Peyer's patch (tissue), 4 donors: ENCODE measurements at regions not wholly inside any gene's neighbourhood (a gene's known extent, or its start where the extent isn't known, plus 50 kb on each side); places are given as distances from the start of the nearest gene placed in this dataset.

Experiments used
- DNase-seq, 3 donors: peaks; one replicate each; pipeline ENCODE4 v3.0.0-alpha.2; 2017 to 2019
- H3K27ac ChIP-seq, 4 donors: fragments of 200-600 bp; sonication (generic); one replicate each; pipeline ENCODE4 v1.5.1; 2016 to 2019
- H3K27me3 ChIP-seq, 2 donors: fragments of 200-600 bp; sonication (generic); one replicate each; pipeline ENCODE4 v1.5.1; 2019
- H3K36me3 ChIP-seq, 3 donors: fragments of 200-600 bp; sonication (generic); one replicate each; pipeline ENCODE4 v1.5.1; 2016 to 2019
- H3K4me1 ChIP-seq, 4 donors: fragments of 200-600 bp; sonication (generic); one replicate each; pipeline ENCODE4 v1.5.1; 2016 to 2019
- H3K4me3 ChIP-seq, 4 donors: fragments of 200-600 bp; sonication (generic); 1 replicate in 3 of 4; 2 replicates in 1 of 4; pipeline ENCODE4 v1.5.1; 2016 to 2019; ENCODE audit warnings: mild to moderate bottlenecking in 1 of 4
- H3K9me3 ChIP-seq, 4 donors: fragments of 200-600 bp; sonication (generic); one replicate each; pipeline ENCODE4 v1.5.1; 2016 to 2019; ENCODE audit warnings: mild to moderate bottlenecking in 1 of 4
- CTCF ChIP-seq, 6 experiments: fragments of 450-650 bp in 4 of 6; fragments of 200-600 bp in 2 of 6; sonication (generic) in 1 of 6; IDR thresholded peaks; one replicate each; pipeline ENCODE4 v1.5.1; 2017 to 2019; ENCODE audit warnings: antibody characterized with exemption in 6 of 6, mild to moderate bottlenecking in 3 of 6, moderate library complexity in 1 of 6
- POLR2A ChIP-seq, 2 donors: fragments of 450-650 bp; IDR thresholded peaks; one replicate each; pipeline ENCODE4 v1.5.1; 2017; ENCODE audit warnings: antibody characterized with exemption in 2 of 2, mild to moderate bottlenecking in 2 of 2, moderate library complexity in 2 of 2

- TF ChIP-seq CTCF (IDR thresholded peaks at IDR 0.05) (peak in 3 of 6 experiments; percentile 54 to 60 (median 59)), POLR2A (IDR thresholded peaks at IDR 0.05) (no peak)
- H3K9me3 ChIP-seq = no peaks in the 10 kb centered on the region
- DNase-seq = peak in 2 of 3 donors; percentile 70 to 76
These were observed 215.9 kb upstream of the GSE1 start for GRCh38 chr16:85396879-85397871.

GRCh38 chr16:85398050-85398451 lies 215.1 kb upstream of the GSE1 start:
- H3K9me3 ChIP-seq = no peaks in the 10 kb centered on the region
- H3K36me3 ChIP-seq = no peaks in the 10 kb centered on the region
- H3K27ac ChIP-seq = no peak overlapping the region
- no peak overlapping the region for H3K4me3 ChIP-seq
- H3K4me1 ChIP-seq = peaks cover 0 to 34% (median 0%) of the 10 kb centered on the region in 4 donors
- no peak for DNase-seq
- no peaks in the 10 kb centered on the region for H3K27me3 ChIP-seq
- TF ChIP-seq CTCF (IDR thresholded peaks at IDR 0.05) (no peak), POLR2A (IDR thresholded peaks at IDR 0.05) (no peak)

More at GRCh38 chr16:85396879-85397871, 215.9 kb upstream of the GSE1 start:
- no peaks in the 10 kb centered on the region for H3K27me3 ChIP-seq
- no peaks in the 10 kb centered on the region for H3K36me3 ChIP-seq
- H3K27ac ChIP-seq = no peak overlapping the region
- peaks cover 0 to 42% (median 0%) of the 10 kb centered on the region in 4 donors for H3K4me1 ChIP-seq
- no peak overlapping the region for H3K4me3 ChIP-seq

- Histone ChIP-seq H3K4me1 (peaks cover 0 to 29% (median 0%) of the 10 kb centered on the region in 4 donors), H3K9me3 (no peaks in the 10 kb centered on the region), H3K4me3 (no peak overlapping the region), H3K36me3 (no peaks in the 10 kb centered on the region), H3K27ac (no peak overlapping the region), H3K27me3 (no peaks in the 10 kb centered on the region)
- no peak for TF ChIP-seq CTCF (IDR thresholded peaks at IDR 0.05)
- no peak for TF ChIP-seq POLR2A (IDR thresholded peaks at IDR 0.05)
- DNase-seq = no peak
These were observed 214.2 kb upstream of the GSE1 start for GRCh38 chr16:85398688-85399582.

GRCh38 chr16:85399583-85400284 lies 213.4 kb upstream of the GSE1 start:
- TF ChIP-seq CTCF (IDR thresholded peaks at IDR 0.05) (no peak), POLR2A (IDR thresholded peaks at IDR 0.05) (no peak)
- H3K4me3 ChIP-seq = no peak overlapping the region
- H3K4me1 ChIP-seq = peaks cover 0 to 21% (median 0%) of the 10 kb centered on the region in 4 donors
- H3K27me3 ChIP-seq = no peaks in the 10 kb centered on the region
- no peak overlapping the region for H3K27ac ChIP-seq
- H3K36me3 ChIP-seq = no peaks in the 10 kb centered on the region
- no peak for DNase-seq
- H3K9me3 ChIP-seq = no peaks in the 10 kb centered on the region
